Stimulated activated CD8-positive, alpha-beta memory T cell treated with anti-CD3 and anti-CD28 coated beads, Interleukin-12 subunit alpha, Interleukin-12 subunit beta, amount 100 ng/mL, for 4 hours (primary cell): ENCODE measurements at regions not wholly inside any gene's neighbourhood (a gene's known extent, or its start where the extent isn't known, plus 50 kb on each side); places are given as distances from the start of the nearest gene placed in this dataset.

ENCODE experiments used
- DNase-seq: peaks from one replicate; pipeline ENCODE4 v3.0.0-alpha.2; 2020; ENCODE audit warnings: low read depth

DNA sequence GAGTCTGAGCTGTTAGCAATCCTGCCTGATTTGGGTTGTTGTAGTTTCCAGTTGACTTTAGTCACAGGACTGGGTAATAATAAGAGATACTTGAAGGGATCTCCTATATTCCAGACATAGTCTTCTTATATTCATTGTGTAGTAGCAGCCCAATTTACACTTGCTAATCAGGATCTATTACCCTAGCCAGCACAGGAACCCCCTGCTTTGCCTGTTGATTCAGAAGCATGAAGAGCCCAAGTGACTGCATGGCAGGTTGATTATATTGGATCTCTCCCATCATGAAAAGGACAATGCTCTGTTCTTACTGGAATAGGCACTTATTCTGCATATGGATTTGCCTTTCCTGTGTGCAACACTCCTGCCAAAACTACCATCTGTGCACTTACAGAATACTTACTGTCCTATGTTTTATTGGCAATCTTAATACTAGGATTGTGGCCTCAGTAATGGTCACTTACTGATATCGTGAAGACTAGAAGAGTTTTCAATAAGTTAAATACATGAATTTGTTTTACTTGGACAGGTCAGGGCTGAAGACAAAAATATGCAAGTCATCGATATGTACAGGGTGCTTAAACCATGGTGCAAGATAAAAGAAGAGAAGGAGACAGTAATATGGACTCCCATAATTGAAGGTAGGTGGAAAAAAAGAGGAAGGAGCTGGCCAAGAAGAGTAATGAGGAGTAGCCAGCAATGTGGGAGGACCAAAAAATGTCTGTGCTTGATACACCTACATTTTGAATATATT lies 304.1 kb downstream of the MCTP2 start:
- no peak for DNase-seq

GRCh38 chr15:94536549-94536948 lies 305.2 kb downstream of the MCTP2 start:
- DNase-seq: no peak

- DNase-seq: no peak
Measured at GRCh38 chr15:94538280-94538679, 306.9 kb downstream of the MCTP2 start.

- DNase-seq: no peak
Measured at GRCh38 chr15:94542391-94542790, 311.0 kb downstream of the MCTP2 start.

DNA sequence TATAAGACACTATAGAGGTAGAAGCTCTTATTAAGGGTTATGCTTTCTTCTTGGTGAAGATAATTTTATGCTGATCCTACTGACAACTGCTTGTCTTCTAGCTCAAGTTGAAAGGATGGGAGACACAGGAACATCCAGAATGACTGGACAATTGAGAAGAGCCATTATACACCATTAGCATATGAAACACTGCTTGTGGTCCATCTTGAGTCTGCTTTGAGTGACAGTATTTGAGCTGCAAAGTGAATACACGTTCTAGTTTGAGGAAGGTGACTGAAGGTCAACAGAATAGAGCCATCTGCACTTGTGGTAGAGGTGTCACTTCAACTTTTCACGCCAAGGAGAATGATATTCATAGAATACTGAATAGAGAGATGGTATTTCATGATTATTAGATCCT lies 315.4 kb downstream of the MCTP2 start:
- DNase-seq: no peak

DNA sequence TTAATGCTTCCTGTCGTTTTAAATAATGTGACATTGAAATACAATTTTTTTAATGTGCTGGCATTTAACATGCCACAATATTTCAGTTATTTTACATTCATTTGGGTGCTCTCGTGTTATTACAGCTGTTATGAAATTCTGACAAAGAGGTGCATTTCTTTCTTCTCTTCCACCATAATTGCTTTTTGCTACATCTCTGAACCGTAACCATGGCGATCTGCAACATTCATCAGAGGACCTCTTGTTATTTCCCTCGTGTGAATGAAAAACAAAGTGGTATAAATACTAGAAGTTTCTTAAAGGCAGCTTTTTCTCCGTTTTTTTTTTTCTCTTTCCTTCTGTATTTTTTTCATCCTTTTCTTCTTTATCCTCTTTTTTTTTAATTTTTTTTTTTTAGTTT lies 316.4 kb downstream of the MCTP2 start:
- no peak for DNase-seq

DNA sequence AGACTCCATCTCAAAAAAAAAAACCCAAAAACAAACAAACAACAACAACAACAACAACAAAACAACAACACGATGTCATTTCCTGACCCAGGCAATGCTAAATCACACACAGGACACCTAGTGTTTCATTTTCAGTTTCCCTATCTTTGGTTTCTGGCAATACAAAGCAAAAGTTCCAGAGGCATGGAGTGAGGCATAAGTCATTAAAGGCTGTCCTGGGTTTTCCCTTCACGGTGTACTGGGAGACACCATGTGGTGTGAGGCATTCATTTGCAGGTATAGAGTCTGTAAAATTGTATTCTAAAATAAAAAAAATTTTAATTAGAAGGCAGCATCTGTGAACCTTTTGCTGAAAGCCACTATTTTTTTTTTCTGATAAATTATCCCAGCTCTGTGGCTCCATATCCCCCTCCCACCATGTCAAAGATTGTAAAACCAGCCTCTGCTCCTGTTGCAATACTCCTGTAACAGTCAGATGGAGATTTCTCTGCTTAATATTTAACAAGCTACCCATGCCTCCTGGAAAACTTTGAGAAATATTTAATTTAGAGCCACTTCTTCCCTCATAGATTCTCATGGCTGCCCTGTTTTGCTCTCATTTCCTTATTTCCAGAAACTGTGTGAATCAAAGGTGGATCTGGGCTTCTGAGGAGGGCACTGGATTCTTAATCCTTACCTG lies 324.6 kb downstream of the MCTP2 start:
- no peak for DNase-seq

- DNase-seq: no peak
Measured at GRCh38 chr15:94561036-94561689, 329.8 kb downstream of the MCTP2 start.

DNA sequence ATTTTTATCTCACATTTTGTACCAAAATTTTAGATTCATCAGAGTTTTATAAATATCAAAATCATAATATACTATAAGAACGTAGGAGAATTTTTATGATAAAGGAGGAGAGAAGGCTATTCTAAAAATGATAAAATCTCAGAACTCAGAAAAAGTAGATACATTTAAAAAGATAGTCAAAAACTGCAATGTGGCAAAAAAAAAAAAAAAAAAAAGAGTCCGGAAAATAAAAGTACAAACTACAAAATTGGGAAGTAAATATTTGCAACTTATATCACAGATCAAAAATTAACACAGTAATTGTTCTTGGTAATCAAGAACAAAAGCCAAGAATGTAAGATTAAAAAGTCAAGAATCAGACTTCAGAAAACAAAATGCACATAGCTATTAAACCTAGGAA lies 332.1 kb downstream of the MCTP2 start:
- no peak for DNase-seq

GRCh38 chr15:94576889-94577533 lies 345.6 kb downstream of the MCTP2 start:
- no peak for DNase-seq

DNA sequence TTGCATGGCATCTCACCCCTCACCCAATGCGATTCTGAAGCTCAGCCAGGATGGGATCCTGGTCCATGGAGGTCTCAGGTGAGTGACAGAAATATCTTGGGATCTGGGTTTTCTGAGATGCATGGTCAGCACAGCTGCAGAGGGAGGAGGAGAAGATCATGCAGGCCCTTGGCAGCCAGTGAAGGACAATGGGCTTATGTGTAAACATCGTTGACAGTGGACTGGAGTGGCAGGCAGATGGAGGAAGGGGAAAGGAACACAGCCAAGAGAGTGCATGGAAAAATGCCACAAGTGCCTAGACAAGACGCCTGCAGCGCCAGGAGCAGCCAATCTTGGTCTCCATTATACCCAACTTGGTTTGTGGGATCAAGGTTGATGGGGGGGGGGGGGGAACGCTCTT lies 347.9 kb downstream of the MCTP2 start:
- no peak for DNase-seq

DNA sequence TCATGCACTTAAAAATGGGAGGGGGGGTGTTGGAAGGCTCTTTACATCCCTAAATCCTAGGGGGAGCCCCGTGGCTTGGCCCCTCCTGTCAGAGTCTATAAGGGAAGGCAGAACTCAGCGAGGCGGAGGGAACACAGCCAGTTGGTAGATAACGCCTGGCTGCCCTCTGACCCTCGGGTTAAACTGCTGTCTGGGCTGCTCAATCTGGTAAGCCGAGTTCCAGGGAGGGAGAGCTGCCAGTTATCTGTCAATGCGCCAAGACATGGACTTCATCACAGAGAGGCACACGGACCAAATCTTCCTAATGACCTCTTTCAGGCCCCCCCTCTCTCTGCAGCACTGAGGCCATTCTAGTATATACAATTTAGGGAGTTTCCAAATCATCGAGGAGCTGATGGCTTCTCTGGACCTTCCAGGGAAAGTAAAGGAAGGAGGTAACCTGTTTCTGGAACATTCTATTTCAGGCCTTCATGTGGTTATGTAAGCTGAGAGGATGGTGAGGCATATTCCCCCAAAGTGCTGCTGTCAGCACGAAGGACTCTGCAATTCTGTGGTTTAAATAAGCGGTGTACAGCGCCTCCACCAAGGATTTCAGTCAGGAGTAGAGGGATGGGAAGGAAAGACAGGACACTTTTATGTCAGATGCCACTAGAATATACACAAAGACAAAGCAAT lies 349.0 kb downstream of the MCTP2 start:
- no peak for DNase-seq

DNA sequence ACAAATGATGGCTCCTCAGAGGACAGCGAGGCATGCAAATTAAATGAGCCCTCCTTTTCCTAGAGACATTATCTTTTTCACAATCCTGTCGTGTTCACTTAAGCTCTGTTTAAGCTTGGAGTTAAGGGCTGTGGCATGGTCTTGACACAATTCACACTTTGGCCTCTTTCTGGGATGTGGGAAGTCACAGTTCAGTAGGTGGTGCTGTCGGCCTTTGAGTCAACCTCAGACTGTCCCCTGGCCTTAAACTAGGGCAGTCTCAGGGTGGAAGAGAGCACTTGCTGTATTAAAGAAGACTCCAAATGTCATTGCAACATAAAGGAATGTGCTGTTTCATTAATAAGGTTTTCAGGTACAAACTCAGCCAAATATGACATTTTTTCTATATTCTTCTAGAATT lies 351.0 kb downstream of the MCTP2 start:
- no peak for DNase-seq

- no peak for DNase-seq
Measured at GRCh38 chr15:94584833-94585244, 353.5 kb downstream of the MCTP2 start.

GRCh38 chr15:94586099-94586498 lies 354.7 kb downstream of the MCTP2 start:
- DNase-seq: no peak

GRCh38 chr15:94587113-94587512 lies 355.8 kb downstream of the MCTP2 start:
- DNase-seq: no peak

- no peak for DNase-seq
Measured at GRCh38 chr15:94588993-94589392, 357.6 kb downstream of the MCTP2 start.

DNA sequence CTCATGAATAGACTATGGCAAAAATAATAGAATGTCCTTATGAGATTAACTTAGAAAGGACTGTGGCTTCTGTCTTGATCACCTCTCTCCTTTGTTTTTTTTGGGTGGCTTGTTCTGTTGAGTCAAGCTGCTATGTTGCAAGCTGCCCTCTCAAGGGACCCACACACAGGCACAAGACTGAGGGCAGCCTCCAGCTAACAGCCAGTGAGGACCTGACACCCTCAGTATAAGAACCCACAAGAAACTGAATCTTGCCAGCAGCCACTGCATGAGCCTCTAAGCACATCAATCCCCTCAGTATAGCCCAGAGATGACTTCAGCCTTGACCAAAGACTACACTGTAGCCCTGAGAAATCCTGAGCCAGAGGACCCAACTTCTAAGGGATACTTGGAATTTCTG lies 361.1 kb downstream of the MCTP2 start:
- DNase-seq: no peak

GRCh38 chr15:94596707-94597106 lies 365.3 kb downstream of the MCTP2 start:
- DNase-seq: no peak

DNA sequence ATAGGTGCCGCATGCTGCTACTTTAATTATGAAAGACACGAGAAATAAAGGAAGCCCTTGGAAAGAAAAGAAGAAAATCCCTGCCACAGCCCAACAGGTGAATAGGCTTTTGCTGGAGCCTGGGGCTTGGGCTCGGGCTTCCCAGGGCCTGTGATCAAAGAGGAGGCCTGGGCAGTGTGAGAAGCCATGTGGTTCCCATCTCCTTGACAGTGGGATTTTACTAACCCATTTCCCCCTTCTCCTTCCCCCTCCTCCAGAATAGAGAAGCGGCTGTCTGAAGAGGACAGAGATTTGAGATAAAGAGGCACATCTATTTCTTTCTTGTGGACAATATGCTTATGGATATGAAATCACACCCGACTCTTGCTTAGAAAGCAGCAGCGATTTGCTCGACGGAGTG lies 369.1 kb downstream of the MCTP2 start:
- no peak for DNase-seq

DNA sequence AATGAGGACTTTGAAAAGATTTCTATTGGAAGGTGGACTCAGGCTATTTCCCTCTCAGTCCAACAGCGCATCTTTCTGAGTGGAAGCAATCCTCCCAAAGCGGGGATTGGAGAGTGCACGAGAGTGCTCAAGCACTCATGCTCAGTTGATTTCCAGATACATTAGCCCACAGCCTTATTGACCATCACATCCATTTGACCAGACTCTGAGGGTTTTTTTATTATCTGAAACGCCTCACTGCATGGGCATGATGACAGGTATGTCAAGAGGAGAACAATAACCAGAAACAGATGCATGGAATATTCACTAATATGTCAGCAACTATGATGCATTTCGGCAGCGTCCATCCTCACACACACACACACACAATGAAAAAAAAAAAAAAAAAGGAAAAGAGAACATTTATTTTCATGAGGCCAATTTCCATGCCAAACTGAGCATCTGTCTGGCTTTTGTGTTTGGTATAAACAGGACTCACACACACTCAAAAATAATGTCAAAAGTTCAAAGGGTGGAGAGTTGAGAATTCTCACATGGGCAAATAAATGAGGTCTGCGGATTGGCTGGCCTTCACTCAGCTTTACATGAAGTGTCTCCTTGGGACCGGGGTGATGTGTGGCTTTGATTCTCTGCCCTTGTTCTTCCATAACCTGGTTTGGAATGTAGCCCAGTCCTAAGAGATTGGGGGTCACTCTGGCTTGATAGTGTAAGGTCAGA lies 371.6 kb downstream of the MCTP2 start:
- DNase-seq: no peak

- no peak for DNase-seq
Measured at GRCh38 chr15:94606286-94606685, 374.9 kb downstream of the MCTP2 start.
